ENCODE measurements at regions not wholly inside any gene's neighbourhood (a gene's known extent, or its start where the extent isn't known, plus 50 kb on each side); places are given as distances from the start of the nearest gene placed in this dataset.

DNA sequence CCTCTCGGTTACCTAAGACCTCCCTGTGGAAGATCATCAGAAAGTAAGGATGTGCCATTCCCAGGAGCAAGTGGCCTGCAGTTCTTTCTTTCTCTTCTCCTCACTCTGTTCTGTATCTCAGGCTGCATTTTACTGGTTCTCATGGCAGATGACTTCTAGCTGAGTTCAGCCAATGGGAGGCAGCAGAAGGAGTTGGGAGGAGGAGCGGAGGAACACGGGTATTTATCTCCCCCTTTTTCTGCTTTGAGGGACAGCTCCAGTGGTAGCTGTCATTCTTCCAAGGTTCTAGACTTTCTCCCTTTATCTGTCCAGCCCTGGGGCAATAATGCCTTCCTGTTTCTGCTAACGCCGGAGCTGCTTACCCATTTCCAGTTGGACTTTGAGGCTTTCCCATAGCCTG lies 339.9 kb downstream of the NR2F2 start:
- no peak for DNase-seq (ENCODE audit: low spot score)
- no peak overlapping the region for H3K27ac ChIP-seq
- H3K36me3 ChIP-seq, result no peaks in the 10 kb centered on the region
- no peak overlapping the region for H3K4me3 ChIP-seq
- no peaks in the 10 kb centered on the region for H3K9me3 ChIP-seq
- H3K27me3 ChIP-seq (replicated peaks; ENCODE audit: insufficient read depth), result no peaks in the 10 kb centered on the region
- WGBS, result 77% methylated on average over 5 of the region's 5 CpGs
- no peaks in the 10 kb centered on the region for H3K4me1 ChIP-seq (replicated peaks)
- TF ChIP-seq POLR2A (IDR thresholded peaks at IDR 0.05) (no peak), POLR2AphosphoS5 (IDR thresholded peaks at IDR 0.05) (no peak)
- TF ChIP-seq, protein P1, sequence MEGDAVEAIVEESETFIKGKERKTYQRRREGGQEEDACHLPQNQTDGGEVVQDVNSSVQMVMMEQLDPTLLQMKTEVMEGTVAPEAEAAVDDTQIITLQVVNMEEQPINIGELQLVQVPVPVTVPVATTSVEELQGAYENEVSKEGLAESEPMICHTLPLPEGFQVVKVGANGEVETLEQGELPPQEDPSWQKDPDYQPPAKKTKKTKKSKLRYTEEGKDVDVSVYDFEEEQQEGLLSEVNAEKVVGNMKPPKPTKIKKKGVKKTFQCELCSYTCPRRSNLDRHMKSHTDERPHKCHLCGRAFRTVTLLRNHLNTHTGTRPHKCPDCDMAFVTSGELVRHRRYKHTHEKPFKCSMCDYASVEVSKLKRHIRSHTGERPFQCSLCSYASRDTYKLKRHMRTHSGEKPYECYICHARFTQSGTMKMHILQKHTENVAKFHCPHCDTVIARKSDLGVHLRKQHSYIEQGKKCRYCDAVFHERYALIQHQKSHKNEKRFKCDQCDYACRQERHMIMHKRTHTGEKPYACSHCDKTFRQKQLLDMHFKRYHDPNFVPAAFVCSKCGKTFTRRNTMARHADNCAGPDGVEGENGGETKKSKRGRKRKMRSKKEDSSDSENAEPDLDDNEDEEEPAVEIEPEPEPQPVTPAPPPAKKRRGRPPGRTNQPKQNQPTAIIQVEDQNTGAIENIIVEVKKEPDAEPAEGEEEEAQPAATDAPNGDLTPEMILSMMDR (IDR thresholded peaks at IDR 0.05), result no peak
- intact Hi-C loops (cut with DNase I), result no loop called here

DNA sequence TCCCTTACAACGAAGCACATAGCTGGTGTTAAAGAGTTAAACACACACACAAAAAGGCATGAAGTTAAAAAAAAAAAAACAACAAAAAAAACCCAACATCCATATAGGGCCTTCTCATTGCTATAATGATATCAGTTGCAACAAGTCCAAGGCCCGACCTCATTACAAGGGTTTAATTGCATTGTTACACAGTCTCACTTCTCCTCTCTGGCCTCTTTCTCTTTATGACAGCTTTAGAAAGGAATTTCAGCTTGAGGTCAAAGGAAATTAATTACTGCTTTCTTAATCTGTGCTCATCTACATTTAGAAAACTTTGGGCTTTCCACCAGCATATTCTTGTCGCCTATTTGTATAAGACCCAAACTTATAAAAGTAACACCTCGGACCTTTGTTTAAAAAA lies 342.1 kb downstream of the NR2F2 start:
- H3K36me3 ChIP-seq, result no peaks in the 10 kb centered on the region
- intact Hi-C loops (cut with DNase I), result no loop called here
- no peaks in the 10 kb centered on the region for H3K9me3 ChIP-seq
- no peak overlapping the region for H3K27ac ChIP-seq
- no peaks in the 10 kb centered on the region for H3K4me1 ChIP-seq (replicated peaks)
- 61% methylated on average over 4 of the region's 4 CpGs for WGBS
- TF ChIP-seq, protein P1 (IDR thresholded peaks at IDR 0.05), result no peak
- TF ChIP-seq POLR2AphosphoS5 (IDR thresholded peaks at IDR 0.05) (no peak), POLR2A (IDR thresholded peaks at IDR 0.05) (no peak)
- H3K4me3 ChIP-seq, result no peak overlapping the region
- no peaks in the 10 kb centered on the region for H3K27me3 ChIP-seq (replicated peaks; ENCODE audit: insufficient read depth)
- no peak for DNase-seq (ENCODE audit: low spot score)

DNA sequence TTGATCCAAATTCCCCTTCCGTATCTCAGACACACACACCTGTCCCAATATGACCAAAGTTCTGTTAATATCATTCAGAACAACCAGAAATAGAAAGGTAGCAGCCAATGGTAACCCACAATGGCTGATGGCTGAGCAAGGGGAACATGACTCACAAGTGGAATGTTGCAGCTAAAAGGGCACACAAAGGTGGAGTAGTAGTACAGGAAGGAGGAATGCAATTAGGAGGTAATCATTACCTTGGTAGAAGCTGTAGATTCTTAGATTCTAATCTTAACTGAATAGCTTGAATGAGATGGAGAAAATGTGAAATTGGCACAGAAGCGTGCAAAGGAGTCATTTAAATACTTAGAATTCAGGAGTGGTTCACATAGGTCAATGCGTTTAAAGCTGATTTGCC lies 347.9 kb downstream of the NR2F2 start:
- Histone ChIP-seq H3K4me3 (no peak overlapping the region), H3K36me3 (no peaks in the 10 kb centered on the region), H3K27ac (no peak overlapping the region), H3K9me3 (no peaks in the 10 kb centered on the region), H3K27me3 (replicated peaks; ENCODE audit: insufficient read depth) (no peaks in the 10 kb centered on the region), H3K4me1 (replicated peaks) (no peaks in the 10 kb centered on the region)
- no peak for TF ChIP-seq POLR2AphosphoS5 (IDR thresholded peaks at IDR 0.05)
- intact Hi-C loops (cut with DNase I), result no loop called here
- DNase-seq (ENCODE audit: low spot score), result no peak
- WGBS, result 91% methylated on average over 3 of the region's 3 CpGs

DNA sequence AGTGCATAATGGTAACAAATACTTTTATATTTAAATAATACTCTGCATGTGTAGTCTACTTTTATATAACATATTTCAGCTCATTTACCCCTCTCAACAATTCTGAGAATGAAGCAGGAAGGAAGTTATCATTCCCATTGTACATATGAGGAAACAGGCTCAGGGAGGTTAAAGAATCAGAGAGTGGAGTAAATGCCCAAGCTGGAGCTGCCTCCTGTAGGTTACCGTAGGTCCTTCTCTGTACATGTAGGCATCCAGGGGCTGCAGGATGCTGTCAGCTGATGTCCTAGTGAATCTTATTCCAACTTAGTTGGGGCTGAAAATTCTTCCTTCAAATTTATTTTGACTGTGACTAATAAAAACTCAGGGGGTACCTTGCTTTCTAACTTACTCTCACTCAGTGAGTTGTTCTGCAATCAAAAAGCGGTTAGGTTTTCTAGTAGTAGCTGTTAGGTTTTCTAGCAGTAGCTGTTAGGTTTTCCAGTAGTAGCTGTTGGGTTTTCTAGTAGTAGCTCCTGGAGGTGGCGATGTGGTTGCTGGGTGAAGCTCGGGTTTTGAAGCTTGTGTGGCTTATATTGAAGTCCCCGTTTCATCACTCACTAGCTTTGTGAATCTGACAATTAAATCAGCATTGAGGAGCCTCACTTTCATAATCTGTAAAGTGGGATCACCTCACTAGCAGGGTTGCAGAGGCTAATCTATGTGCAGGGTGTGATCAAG lies 357.0 kb downstream of the NR2F2 start:
- no peak overlapping the region for H3K4me3 ChIP-seq
- no peaks in the 10 kb centered on the region for H3K9me3 ChIP-seq
- no peaks in the 10 kb centered on the region for H3K4me1 ChIP-seq (replicated peaks)
- TF ChIP-seq POLR2AphosphoS5 (IDR thresholded peaks at IDR 0.05) (no peak), POLR2A (IDR thresholded peaks at IDR 0.05) (no peak)
- TF ChIP-seq, protein P1 (IDR thresholded peaks at IDR 0.05), result no peak
- WGBS, result 86% methylated on average over 5 of the region's 5 CpGs
- DNase-seq (ENCODE audit: low spot score), result no peak
- no peaks in the 10 kb centered on the region for H3K27me3 ChIP-seq (replicated peaks; ENCODE audit: insufficient read depth)
- intact Hi-C loops (cut with DNase I), result loop anchor here (10.0 kb wide), 1 partner anchor 47 kb away; no protein-coding TSS in a partner anchor
- no peaks in the 10 kb centered on the region for H3K36me3 ChIP-seq
- H3K27ac ChIP-seq, result no peak overlapping the region

DNA sequence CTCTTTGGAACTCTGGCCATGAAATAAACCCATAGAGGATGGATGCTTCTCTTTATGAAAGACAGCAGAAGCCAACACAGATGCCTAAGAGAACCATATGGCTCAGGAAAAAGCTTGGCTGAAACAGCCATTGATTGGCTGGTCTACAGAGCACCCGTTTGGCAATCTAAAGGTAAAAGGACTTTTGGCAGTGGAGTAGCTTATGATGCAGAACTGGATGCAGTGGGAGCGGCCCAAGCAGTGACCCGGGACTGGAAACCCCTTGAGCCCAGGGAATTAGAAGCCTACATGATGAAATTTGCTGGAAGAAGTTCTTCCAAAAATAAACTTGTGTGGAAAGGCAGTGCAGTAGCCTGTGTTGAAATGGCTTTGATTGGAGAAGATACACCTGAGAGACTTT lies 360.2 kb downstream of the NR2F2 start:
- Histone ChIP-seq H3K4me3 (no peak overlapping the region), H3K27ac (no peak overlapping the region), H3K9me3 (no peaks in the 10 kb centered on the region), H3K27me3 (replicated peaks; ENCODE audit: insufficient read depth) (no peaks in the 10 kb centered on the region), H3K4me1 (replicated peaks) (no peaks in the 10 kb centered on the region), H3K36me3 (no peaks in the 10 kb centered on the region)
- TF ChIP-seq, protein P1 (IDR thresholded peaks at IDR 0.05), result no peak
- TF ChIP-seq POLR2A (IDR thresholded peaks at IDR 0.05) (no peak), POLR2AphosphoS5 (IDR thresholded peaks at IDR 0.05) (no peak)
- no peak for DNase-seq (ENCODE audit: low spot score)
- intact Hi-C loops (cut with DNase I), result no loop called here
- WGBS, result 79% methylated on average over 3 of the region's 3 CpGs

Measured in prostate gland (tissue), 2 donors.